ES-I3 (cell line): ENCODE measurements at regions not wholly inside any gene's neighbourhood (a gene's known extent, or its start where the extent isn't known, plus 50 kb on each side); places are given as distances from the start of the nearest gene placed in this dataset.

Experiments used
- H3K36me3 ChIP-seq: 2 replicates; pipeline ENCODE4 v1.6.1; 2013; ENCODE audit warnings: mild to moderate bottlenecking, low read length, control low read depth, moderate library complexity; ENCODE audit not compliant: insufficient read depth
- H3K4me1 ChIP-seq: 2 replicates; pipeline ENCODE4 v1.6.1; 2013; ENCODE audit warnings: mild to moderate bottlenecking, control low read depth, low read length; ENCODE audit not compliant: insufficient read depth
- H3K9ac ChIP-seq: 2 replicates; pipeline ENCODE4 v1.6.1; 2013; ENCODE audit warnings: low read depth, mild to moderate bottlenecking, low read length, moderate library complexity
- H3K9me3 ChIP-seq: 2 replicates; pipeline ENCODE4 v1.6.1; 2013; ENCODE audit warnings: mild to moderate bottlenecking, low read length, moderate library complexity; ENCODE audit not compliant: control insufficient read depth, insufficient read depth

- H3K9ac ChIP-seq = no peak overlapping the region
- no peaks in the 10 kb centered on the region for H3K36me3 ChIP-seq
- no peaks in the 10 kb centered on the region; the same call in 1 of the 2 replicates for H3K9me3 ChIP-seq
- H3K4me1 ChIP-seq = no peaks in the 10 kb centered on the region
These were observed 553.4 kb downstream of the GALR1 start for GRCh38 chr18:77803024-77803423.

DNA sequence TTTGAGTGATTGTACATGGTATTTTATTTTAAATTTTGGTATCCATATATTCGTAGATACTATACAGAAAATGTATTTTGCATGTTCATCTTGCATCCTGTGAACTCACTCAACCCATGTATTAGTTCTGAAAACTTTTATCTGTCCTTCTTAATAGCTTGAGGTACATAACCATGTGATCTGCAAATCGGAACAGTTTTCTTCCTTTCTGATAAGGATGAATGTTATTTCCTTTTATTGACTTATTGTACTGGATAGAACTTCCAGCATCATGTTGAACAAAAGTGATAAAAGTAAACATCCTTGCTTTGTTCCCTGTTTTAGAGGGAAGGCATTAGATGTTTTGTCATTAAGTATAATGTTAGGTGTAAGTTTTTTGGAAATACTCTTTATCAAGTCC lies 554.7 kb downstream of the GALR1 start:
- Histone ChIP-seq H3K36me3 (no peaks in the 10 kb centered on the region), H3K4me1 (no peaks in the 10 kb centered on the region), H3K9ac (no peak overlapping the region), H3K9me3 (no peaks in the 10 kb centered on the region; the same call in 1 of the 2 replicates)

GRCh38 chr18:77807650-77808049 lies 558.0 kb downstream of the GALR1 start:
- Histone ChIP-seq H3K9ac (no peak overlapping the region), H3K4me1 (no peaks in the 10 kb centered on the region), H3K9me3 (no peaks in the 10 kb centered on the region; the same call in 1 of the 2 replicates), H3K36me3 (no peaks in the 10 kb centered on the region)

- H3K36me3 ChIP-seq = no peaks in the 10 kb centered on the region
- no peaks in the 10 kb centered on the region for H3K4me1 ChIP-seq
- H3K9ac ChIP-seq = no peak overlapping the region
- no peaks in the 10 kb centered on the region for H3K9me3 ChIP-seq
These were observed 561.9 kb downstream of the GALR1 start for GRCh38 chr18:77811503-77811902.

GRCh38 chr18:77815666-77816338 lies 566.2 kb downstream of the GALR1 start:
- no peaks in the 10 kb centered on the region; the same call in 1 of the 2 replicates for H3K9me3 ChIP-seq
- H3K4me1 ChIP-seq = no peaks in the 10 kb centered on the region
- H3K36me3 ChIP-seq = no peaks in the 10 kb centered on the region
- no peak overlapping the region for H3K9ac ChIP-seq

GRCh38 chr18:77818328-77818727 lies 568.7 kb downstream of the GALR1 start:
- Histone ChIP-seq H3K4me1 (no peaks in the 10 kb centered on the region), H3K36me3 (no peaks in the 10 kb centered on the region)

DNA sequence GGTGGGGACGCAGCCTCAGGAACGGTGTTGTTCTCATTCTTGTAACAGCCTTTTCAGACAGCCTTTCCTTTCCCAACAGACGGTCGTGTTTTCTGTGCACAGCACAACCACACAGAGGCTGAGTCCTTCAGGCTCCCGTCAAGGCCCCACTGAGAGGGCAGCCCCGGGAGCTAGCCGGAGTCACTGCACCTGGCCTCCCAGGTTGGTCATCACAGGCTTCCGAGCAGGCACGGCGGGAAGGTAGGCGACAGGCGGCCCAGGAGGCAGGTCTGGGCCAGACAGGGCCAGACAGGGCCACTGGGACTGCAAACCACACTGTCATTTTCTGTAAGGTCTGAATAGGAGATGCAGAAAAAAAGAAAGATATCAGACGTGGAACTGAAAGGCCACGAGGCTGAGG lies 570.8 kb downstream of the GALR1 start:
- no peak overlapping the region for H3K9ac ChIP-seq
- no peaks in the 10 kb centered on the region for H3K36me3 ChIP-seq
- H3K9me3 ChIP-seq = no peaks in the 10 kb centered on the region; the same call in 1 of the 2 replicates
- H3K4me1 ChIP-seq = no peaks in the 10 kb centered on the region

More at GRCh38 chr18:77818328-77818727, 568.7 kb downstream of the GALR1 start:
- Histone ChIP-seq H3K9ac (no peak overlapping the region), H3K9me3 (no peaks in the 10 kb centered on the region; the same call in 1 of the 2 replicates)

DNA sequence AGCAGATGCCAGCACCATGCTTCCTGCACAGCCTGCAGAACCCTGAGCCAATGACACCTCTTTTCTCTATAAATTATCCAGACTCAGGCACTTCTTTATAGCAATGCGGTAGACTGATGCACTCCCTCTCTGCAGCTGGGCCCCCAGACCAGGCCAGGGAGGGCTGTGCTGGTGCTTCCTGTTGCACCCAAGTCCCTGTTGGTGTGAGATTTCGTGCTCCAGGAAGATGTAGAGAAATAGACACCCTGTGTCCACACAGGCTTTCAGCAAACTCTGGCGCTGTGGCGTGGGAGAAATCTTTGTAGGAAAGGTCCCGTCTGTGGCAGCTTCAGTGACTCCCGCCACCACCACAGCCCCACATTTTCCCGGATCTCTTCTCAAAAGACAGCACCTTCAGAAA lies 572.2 kb downstream of the GALR1 start:
- no peaks in the 10 kb centered on the region; the same call in 1 of the 2 replicates for H3K9me3 ChIP-seq
- no peaks in the 10 kb centered on the region for H3K36me3 ChIP-seq
- no peaks in the 10 kb centered on the region for H3K4me1 ChIP-seq
- H3K9ac ChIP-seq = no peak overlapping the region

DNA sequence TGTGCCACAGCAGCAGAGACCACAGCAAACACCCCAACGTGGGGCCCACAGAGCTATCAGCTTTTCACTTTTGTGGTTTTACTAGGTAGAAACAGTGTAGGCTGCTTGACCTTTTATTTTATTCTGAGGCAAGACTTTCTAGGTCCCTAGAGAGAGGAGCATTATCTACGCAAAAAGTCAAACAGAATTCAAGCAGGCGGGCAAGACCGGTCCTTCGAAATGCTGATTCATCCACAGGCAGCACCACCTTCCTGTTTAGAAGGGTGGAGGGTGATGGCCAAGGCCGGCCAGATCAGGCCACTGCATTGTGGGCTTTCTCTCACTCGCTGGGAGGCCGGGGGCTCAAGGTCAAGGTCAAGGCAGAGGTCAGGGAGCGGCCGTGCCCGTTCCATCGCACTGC lies 573.0 kb downstream of the GALR1 start:
- Histone ChIP-seq H3K4me1 (no peaks in the 10 kb centered on the region), H3K9ac (no peak overlapping the region), H3K36me3 (no peaks in the 10 kb centered on the region), H3K9me3 (no peaks in the 10 kb centered on the region; the same call in 1 of the 2 replicates)

GRCh38 chr18:77833807-77834206 lies 584.2 kb downstream of the GALR1 start:
- Histone ChIP-seq H3K9ac (no peak overlapping the region), H3K9me3 (no peaks in the 10 kb centered on the region), H3K36me3 (no peaks in the 10 kb centered on the region), H3K4me1 (no peaks in the 10 kb centered on the region)

DNA sequence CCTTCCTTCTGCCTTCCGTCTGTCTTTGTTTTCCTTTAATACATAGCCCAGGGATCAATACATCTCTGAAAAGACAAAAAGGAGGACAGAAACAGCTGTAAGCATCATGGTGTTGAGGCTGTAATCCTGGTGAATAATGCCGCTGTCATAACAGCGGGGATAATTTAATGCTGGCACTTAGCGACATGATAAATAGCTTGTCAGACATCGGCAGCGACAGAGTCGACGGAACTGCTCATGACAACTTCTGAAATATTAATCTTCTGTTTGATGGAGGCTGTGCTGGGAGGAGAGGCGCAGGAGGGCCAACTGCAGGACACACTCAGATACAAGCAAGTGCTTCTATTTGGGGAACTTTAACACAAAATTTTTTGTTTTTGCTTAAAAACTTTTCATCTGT lies 602.2 kb downstream of the GALR1 start:
- Histone ChIP-seq H3K9ac (no peak overlapping the region), H3K4me1 (no peaks in the 10 kb centered on the region), H3K9me3 (no peaks in the 10 kb centered on the region), H3K36me3 (no peaks in the 10 kb centered on the region)

GRCh38 chr18:77853859-77854258 lies 604.2 kb downstream of the GALR1 start:
- H3K9ac ChIP-seq = no peak overlapping the region
- no peaks in the 10 kb centered on the region for H3K36me3 ChIP-seq
- H3K4me1 ChIP-seq = no peaks in the 10 kb centered on the region
- H3K9me3 ChIP-seq = no peaks in the 10 kb centered on the region

- Histone ChIP-seq H3K9me3 (no peaks in the 10 kb centered on the region; the same call in 1 of the 2 replicates), H3K4me1 (no peaks in the 10 kb centered on the region), H3K36me3 (no peaks in the 10 kb centered on the region), H3K9ac (no peak overlapping the region)
These were observed 608.3 kb downstream of the GALR1 start for GRCh38 chr18:77857678-77858655.

- Histone ChIP-seq H3K4me1 (no peaks in the 10 kb centered on the region), H3K36me3 (no peaks in the 10 kb centered on the region), H3K9ac (no peak overlapping the region), H3K9me3 (no peaks in the 10 kb centered on the region; the same call in 1 of the 2 replicates)
These were observed 610.0 kb downstream of the GALR1 start for GRCh38 chr18:77859634-77860033.
